ENCODE measurements at regions not wholly inside any gene's neighbourhood (a gene's known extent, or its start where the extent isn't known, plus 50 kb on each side); places are given as distances from the start of the nearest gene placed in this dataset.

DNA sequence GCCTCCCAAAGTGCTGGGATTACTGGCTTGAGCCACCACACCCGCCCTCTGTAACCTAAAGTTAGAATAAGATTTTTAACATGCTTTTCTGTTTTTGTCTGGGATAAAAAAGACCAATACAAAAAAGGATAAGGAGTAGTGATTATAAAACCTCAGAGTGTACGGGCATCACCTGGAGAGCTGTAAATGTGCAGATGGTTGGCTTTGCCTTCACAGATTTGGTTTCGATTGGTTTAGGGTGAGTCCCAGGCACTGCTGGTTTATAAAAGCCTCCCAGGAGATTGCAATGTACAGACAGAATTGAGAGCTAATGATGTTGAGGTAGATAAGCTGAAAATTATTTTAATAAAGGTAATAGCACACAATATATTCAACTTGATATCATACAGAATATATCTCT lies 289.7 kb upstream of the FSHR start:
- Mint-ChIP-seq H3K9me3 (ENCODE audit: unreplicated experiment) (peaks cover 16% of the 10 kb centered on the region), H3K4me1 (ENCODE audit: insufficient read depth, unreplicated experiment) (no peaks in the 10 kb centered on the region), H3K27ac (ENCODE audit: low read depth, unreplicated experiment) (no peak overlapping the region), H3K27me3 (ENCODE audit: insufficient read depth, unreplicated experiment) (no peaks in the 10 kb centered on the region), H3K4me3 (ENCODE audit: unreplicated experiment) (no peak overlapping the region), H3K36me3 (ENCODE audit: insufficient read depth, unreplicated experiment) (peaks cover 7% of the 10 kb centered on the region)
- CTCF ChIA-PET: no interaction called here
- DNase-seq (ENCODE audit: unreplicated experiment): no peak
- no TSS peak for BruUV-seq (replicated peaks)
- intact Hi-C loops (cut with micrococcal nuclease): no loop called here
- TF ChIP-seq, protein P1, sequence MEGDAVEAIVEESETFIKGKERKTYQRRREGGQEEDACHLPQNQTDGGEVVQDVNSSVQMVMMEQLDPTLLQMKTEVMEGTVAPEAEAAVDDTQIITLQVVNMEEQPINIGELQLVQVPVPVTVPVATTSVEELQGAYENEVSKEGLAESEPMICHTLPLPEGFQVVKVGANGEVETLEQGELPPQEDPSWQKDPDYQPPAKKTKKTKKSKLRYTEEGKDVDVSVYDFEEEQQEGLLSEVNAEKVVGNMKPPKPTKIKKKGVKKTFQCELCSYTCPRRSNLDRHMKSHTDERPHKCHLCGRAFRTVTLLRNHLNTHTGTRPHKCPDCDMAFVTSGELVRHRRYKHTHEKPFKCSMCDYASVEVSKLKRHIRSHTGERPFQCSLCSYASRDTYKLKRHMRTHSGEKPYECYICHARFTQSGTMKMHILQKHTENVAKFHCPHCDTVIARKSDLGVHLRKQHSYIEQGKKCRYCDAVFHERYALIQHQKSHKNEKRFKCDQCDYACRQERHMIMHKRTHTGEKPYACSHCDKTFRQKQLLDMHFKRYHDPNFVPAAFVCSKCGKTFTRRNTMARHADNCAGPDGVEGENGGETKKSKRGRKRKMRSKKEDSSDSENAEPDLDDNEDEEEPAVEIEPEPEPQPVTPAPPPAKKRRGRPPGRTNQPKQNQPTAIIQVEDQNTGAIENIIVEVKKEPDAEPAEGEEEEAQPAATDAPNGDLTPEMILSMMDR (IDR thresholded peaks at IDR 0.05; ENCODE audit: unreplicated experiment): no peak
- POLR2A ChIA-PET: no interaction called here

DNA sequence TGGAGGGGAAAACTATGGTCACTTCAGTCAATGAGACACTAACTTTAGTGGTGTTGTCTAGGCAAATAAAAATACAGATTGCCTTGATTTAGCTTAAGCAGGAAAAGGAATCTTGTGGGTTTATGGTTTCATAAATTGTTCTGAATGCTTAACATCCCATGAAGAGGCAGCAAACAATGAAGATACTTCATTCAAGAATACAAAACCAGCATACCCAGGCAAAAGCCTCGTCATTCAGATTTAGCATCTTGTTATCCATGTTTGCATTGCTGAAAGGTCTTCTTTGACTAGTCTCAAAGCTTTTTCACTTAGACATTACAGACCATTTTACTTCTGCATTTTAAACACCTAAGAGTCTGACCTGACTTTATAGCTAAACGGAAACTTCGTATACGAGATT lies 272.7 kb upstream of the FSHR start:
- DNase-seq (ENCODE audit: unreplicated experiment): no peak
- CTCF ChIA-PET: no interaction called here
- Mint-ChIP-seq H3K9me3 (ENCODE audit: unreplicated experiment) (peaks cover 21% of the 10 kb centered on the region), H3K36me3 (ENCODE audit: insufficient read depth, unreplicated experiment) (no peaks in the 10 kb centered on the region), H3K4me3 (ENCODE audit: unreplicated experiment) (no peak overlapping the region), H3K27ac (ENCODE audit: low read depth, unreplicated experiment) (no peak overlapping the region), H3K27me3 (ENCODE audit: insufficient read depth, unreplicated experiment) (no peaks in the 10 kb centered on the region), H3K4me1 (ENCODE audit: insufficient read depth, unreplicated experiment) (no peaks in the 10 kb centered on the region)
- TF ChIP-seq, protein P1 (IDR thresholded peaks at IDR 0.05; ENCODE audit: unreplicated experiment): no peak
- POLR2A ChIA-PET: no interaction called here
- no TSS peak for BruUV-seq (replicated peaks)
- intact Hi-C loops (cut with micrococcal nuclease): no loop called here

DNA sequence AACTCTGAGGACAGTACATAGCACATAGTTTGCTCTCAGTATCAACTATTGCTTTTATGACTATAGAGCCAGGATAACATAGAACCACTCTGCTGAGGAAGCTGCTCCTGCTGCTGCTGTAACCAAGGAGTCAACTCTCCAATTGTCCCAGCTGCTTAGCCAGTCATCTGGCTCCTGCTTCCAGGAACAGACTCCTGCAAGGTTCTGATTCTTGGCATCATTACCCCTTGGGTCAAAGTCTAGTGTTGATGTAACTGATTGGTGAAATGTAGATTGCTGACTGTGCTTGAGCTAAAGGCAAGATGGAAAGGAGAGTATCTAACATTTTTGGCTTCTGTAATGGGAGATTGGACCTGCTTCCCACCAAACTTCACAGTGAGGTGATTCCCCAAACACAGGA lies 261.9 kb upstream of the FSHR start:
- Mint-ChIP-seq H3K27ac (ENCODE audit: low read depth, unreplicated experiment) (no peak overlapping the region), H3K36me3 (ENCODE audit: insufficient read depth, unreplicated experiment) (no peaks in the 10 kb centered on the region), H3K4me3 (ENCODE audit: unreplicated experiment) (no peak overlapping the region), H3K9me3 (ENCODE audit: unreplicated experiment) (peaks cover 18% of the 10 kb centered on the region), H3K4me1 (ENCODE audit: insufficient read depth, unreplicated experiment) (no peaks in the 10 kb centered on the region), H3K27me3 (ENCODE audit: insufficient read depth, unreplicated experiment) (no peaks in the 10 kb centered on the region)
- TF ChIP-seq, protein P1 (IDR thresholded peaks at IDR 0.05; ENCODE audit: unreplicated experiment): no peak
- intact Hi-C loops (cut with micrococcal nuclease): no loop called here
- POLR2A ChIA-PET: no interaction called here
- no TSS peak for BruUV-seq (replicated peaks)
- CTCF ChIA-PET: no interaction called here
- DNase-seq (ENCODE audit: unreplicated experiment): no peak

DNA sequence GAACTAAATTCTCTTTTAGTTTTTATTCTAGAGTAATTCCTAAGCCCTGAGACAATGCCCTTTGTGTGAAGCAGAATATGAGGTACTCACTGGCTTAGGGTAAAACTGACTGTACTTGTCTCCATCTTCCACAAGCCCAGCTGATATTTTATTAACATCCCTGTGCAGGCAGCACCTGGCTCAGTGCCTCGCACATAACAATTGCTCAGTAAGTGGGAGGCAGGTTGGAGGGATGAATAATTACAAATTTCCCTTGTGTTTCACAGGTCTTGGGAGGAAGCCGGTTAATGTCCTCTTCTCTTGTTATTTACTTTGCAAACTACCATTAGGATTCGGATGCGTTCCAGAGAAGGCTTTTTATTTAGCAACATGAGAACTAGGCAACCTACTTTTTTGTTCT lies 249.8 kb upstream of the FSHR start:
- H3K4me3 Mint-ChIP-seq (ENCODE audit: unreplicated experiment): no peak overlapping the region
- peaks cover 16% of the 10 kb centered on the region for H3K9me3 Mint-ChIP-seq (ENCODE audit: unreplicated experiment)
- no TSS peak for BruUV-seq (replicated peaks)
- intact Hi-C loops (cut with micrococcal nuclease): no loop called here
- H3K27me3 Mint-ChIP-seq (ENCODE audit: insufficient read depth, unreplicated experiment): no peaks in the 10 kb centered on the region
- no peaks in the 10 kb centered on the region for H3K4me1 Mint-ChIP-seq (ENCODE audit: insufficient read depth, unreplicated experiment)
- H3K27ac Mint-ChIP-seq (ENCODE audit: low read depth, unreplicated experiment): no peak overlapping the region
- ChIA-PET POLR2A (no interaction called here), CTCF (interaction anchor here (0.6 kb wide), 1 partner anchor 136 kb away, joined by 3 read pairs; no protein-coding TSS in a partner anchor)
- DNase-seq (ENCODE audit: unreplicated experiment): no peak
- H3K36me3 Mint-ChIP-seq (ENCODE audit: insufficient read depth, unreplicated experiment): no peaks in the 10 kb centered on the region
- TF ChIP-seq, protein P1 (IDR thresholded peaks at IDR 0.05; ENCODE audit: unreplicated experiment): no peak
